GM23248 (cell line): ENCODE measurements at regions not wholly inside any gene's neighbourhood (a gene's known extent, or its start where the extent isn't known, plus 50 kb on each side); places are given as distances from the start of the nearest gene placed in this dataset.

Experiments used
- DNase-seq: peaks from one replicate; pipeline ENCODE4 v3.0.0-alpha.2; 2015
- H2AFZ ChIP-seq: fragments of 200-600 bp; sonication (generic); 2 replicates; pipeline ENCODE4 v1.6.1; 2016; ENCODE audit warnings: antibody characterized with exemption
- H3F3A ChIP-seq: fragments of 200-600 bp; sonication (generic); 2 replicates; pipeline ENCODE4 v1.6.1; 2016; ENCODE audit warnings: mild to moderate bottlenecking, antibody characterized with exemption, mixed run types; ENCODE audit not compliant: insufficient read depth
- H3K27ac ChIP-seq: fragments of 200-600 bp; sonication (generic); 2 replicates; pipeline ENCODE4 v1.5.1; 2016; ENCODE audit warnings: mild to moderate bottlenecking
- H3K27me3 ChIP-seq: fragments of 200-600 bp; sonication (generic); replicated peaks from 2 replicates; pipeline ENCODE4 v1.6.1; 2016; ENCODE audit warnings: mild to moderate bottlenecking; ENCODE audit not compliant: insufficient read depth
- H3K36me3 ChIP-seq: fragments of 200-600 bp; sonication (generic); 2 replicates; pipeline ENCODE4 v1.6.1; 2016; ENCODE audit warnings: low read depth, mild to moderate bottlenecking
- H3K4me1 ChIP-seq: fragments of 200-600 bp; sonication (generic); 2 replicates; pipeline ENCODE4 v1.6.1; 2016; ENCODE audit warnings: mild to moderate bottlenecking; ENCODE audit not compliant: insufficient read depth
- H3K4me2 ChIP-seq: fragments of 200-600 bp; sonication (generic); one replicate; pipeline ENCODE4 v1.6.1; 2016; ENCODE audit warnings: mild to moderate bottlenecking; ENCODE audit not compliant: unreplicated experiment
- H3K4me3 ChIP-seq: fragments of 200-600 bp; sonication (generic); 2 replicates; pipeline ENCODE4 v1.5.1; 2016; ENCODE audit warnings: mild to moderate bottlenecking
- H3K79me2 ChIP-seq: fragments of 200-600 bp; sonication (generic); 2 replicates; pipeline ENCODE4 v1.6.1; 2016; ENCODE audit warnings: mild to moderate bottlenecking; ENCODE audit not compliant: insufficient read depth
- H3K9ac ChIP-seq: fragments of 200-600 bp; sonication (generic); 2 replicates; pipeline ENCODE4 v1.6.1; 2016; ENCODE audit warnings: mild to moderate bottlenecking
- H3K9me2 ChIP-seq: fragments of 200-600 bp; sonication (generic); 2 replicates; pipeline ENCODE4 v1.6.1; 2016; ENCODE audit warnings: mixed run types, mild to moderate bottlenecking, moderate library complexity; ENCODE audit not compliant: insufficient read depth
- H3K9me3 ChIP-seq: fragments of 200-600 bp; sonication (generic); one replicate; pipeline ENCODE4 v1.6.1; 2017; ENCODE audit warnings: low read depth
- H4K20me1 ChIP-seq: fragments of 200-600 bp; sonication (generic); 2 replicates; pipeline ENCODE4 v1.6.0; 2016; ENCODE audit not compliant: insufficient read depth
- EZH2 ChIP-seq: fragments of 200-600 bp; sonication (generic); IDR thresholded peaks from 2 replicates; pipeline ENCODE4 v1.6.1; 2018; ENCODE audit warnings: antibody characterized with exemption, mild to moderate bottlenecking; ENCODE audit not compliant: insufficient read depth, poor library complexity, severe bottlenecking
- EZH2phosphoT487 ChIP-seq: fragments of 200-600 bp; sonication (generic); IDR thresholded peaks from 2 replicates; pipeline ENCODE4 v1.6.1; 2018; ENCODE audit warnings: antibody characterized with exemption, moderate library complexity, mild to moderate bottlenecking, low read depth; ENCODE audit not compliant: insufficient read depth
- WGBS, 2 experiments: methylation state at CpG; one replicate each; pipeline ENCODE4 v1.1.6; 2015 to 2017; ENCODE audit warnings: low lambda C conversion rate in 2 of 2, low coverage in 1 of 2; ENCODE audit errors: missing lambda C conversion rate in 2 of 2; 5-methylcytosine and 5-hydroxymethylcytosine counted together
- in situ Hi-C: fragments of 300-500 bp; cut with MboI; formaldehyde crosslinking; loops from 2 replicates; pipeline ENCODE4 v1.15.0; 2020

DNA sequence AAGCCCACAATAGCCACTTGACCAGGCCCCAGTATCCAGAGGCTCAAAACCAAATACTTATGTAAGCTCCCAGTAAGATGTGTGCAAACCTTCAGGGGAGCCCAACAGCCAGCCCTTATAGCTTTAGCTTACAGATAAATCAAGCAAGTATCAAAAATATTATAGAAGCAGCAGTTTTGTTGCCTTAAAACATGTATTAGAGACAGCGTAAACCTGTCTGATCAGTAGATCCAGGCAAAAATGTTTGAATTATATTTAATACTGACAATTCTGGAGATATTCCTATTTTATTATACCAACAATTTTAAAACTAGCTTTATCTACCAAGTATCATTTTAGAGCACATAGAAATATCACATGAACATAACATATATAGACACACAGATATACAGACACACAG, 365.6 kb upstream of the KLF4 start:
- 0 out of 2 replicates have a peak, but pooled peaks cover 3% of the 10 kb centered on the region for H3F3A ChIP-seq
- TF ChIP-seq EZH2 = no peak
- no peak for TF ChIP-seq EZH2phosphoT487
- H3K79me2 ChIP-seq = no peaks in the 10 kb centered on the region
- H2AFZ ChIP-seq = no peak overlapping the region
- 92 to 96% methylated on average over 1 of the region's 1 CpG for WGBS, 2 experiments
- no peaks in the 10 kb centered on the region for H3K9me2 ChIP-seq
- no peaks in the 10 kb centered on the region for H3K27me3 ChIP-seq
- H3K36me3 ChIP-seq = no peaks in the 10 kb centered on the region
- in situ Hi-C loops = no loop called here
- H3K9me3 ChIP-seq = no peaks in the 10 kb centered on the region
- H3K27ac ChIP-seq = no peak overlapping the region
- no peak for DNase-seq
- no peak overlapping the region for H3K4me2 ChIP-seq
- H3K9ac ChIP-seq = no peak overlapping the region
- H4K20me1 ChIP-seq = no peaks in the 10 kb centered on the region
- H3K4me1 ChIP-seq = no peaks in the 10 kb centered on the region
- no peak overlapping the region for H3K4me3 ChIP-seq

DNA sequence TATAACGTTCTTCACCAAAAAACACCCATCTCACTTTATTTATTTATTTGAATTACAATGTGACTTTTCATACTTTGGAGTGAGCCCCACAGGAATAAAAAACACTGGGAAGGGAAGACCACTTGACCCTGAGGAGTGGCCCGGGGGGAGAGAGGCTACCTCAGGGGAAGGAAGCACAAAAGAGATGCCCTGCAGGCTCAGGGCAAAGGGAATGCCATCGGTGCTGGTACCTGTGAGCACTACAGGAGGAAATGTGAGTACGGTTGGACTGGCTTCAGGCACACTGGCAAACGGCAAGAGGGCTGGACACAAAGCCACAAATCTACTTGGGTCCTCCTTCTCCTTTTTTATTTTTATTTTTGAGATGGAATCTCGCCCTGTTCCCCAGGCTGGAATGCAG, 363.9 kb upstream of the KLF4 start:
- no peak overlapping the region for H3K27ac ChIP-seq
- H3K9ac ChIP-seq = no peak overlapping the region
- TF ChIP-seq EZH2phosphoT487 (no peak), EZH2 (no peak)
- H2AFZ ChIP-seq = no peak overlapping the region
- in situ Hi-C loops = no loop called here
- DNase-seq = no peak
- H3K9me2 ChIP-seq = no peaks in the 10 kb centered on the region
- H3K36me3 ChIP-seq = no peaks in the 10 kb centered on the region
- H3K4me3 ChIP-seq = no peak overlapping the region
- H3K27me3 ChIP-seq = no peaks in the 10 kb centered on the region
- peaks cover 4% of the 10 kb centered on the region for H3K4me1 ChIP-seq
- WGBS, 2 experiments = 62 to 69% methylated on average over 6 of the region's 6 CpGs
- H3K79me2 ChIP-seq = no peaks in the 10 kb centered on the region
- no peaks in the 10 kb centered on the region for H3K9me3 ChIP-seq
- no peaks in the 10 kb centered on the region for H4K20me1 ChIP-seq
- no peak overlapping the region for H3K4me2 ChIP-seq
- peaks cover 2% of the 10 kb centered on the region; the same call in 1 of the 2 replicates for H3F3A ChIP-seq

DNA sequence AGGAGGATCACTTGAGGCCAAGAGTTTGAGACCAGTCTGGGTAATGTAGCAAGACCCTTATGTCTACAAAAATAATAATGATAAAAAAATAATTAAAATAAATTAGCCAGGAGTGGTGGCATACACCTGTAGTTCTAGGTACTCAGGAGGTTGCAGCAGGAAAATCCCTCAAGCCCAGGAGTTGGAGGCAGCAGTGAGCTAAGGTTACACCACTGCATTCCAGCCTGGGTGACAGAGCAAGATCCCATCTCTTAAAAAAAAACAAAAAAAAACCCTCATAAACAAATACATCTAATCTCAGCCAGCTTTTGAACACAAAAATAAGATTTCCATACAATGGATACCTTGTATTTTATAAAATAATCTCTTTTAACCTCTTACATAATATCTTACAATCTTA, 363.3 kb upstream of the KLF4 start:
- H3K79me2 ChIP-seq = no peaks in the 10 kb centered on the region
- H3K9me3 ChIP-seq = no peaks in the 10 kb centered on the region
- no peaks in the 10 kb centered on the region for H3K36me3 ChIP-seq
- H3K4me1 ChIP-seq = peaks cover 10% of the 10 kb centered on the region
- no peak overlapping the region for H2AFZ ChIP-seq
- no peak overlapping the region for H3K4me3 ChIP-seq
- H3F3A ChIP-seq = peaks cover 7% of the 10 kb centered on the region; the same call in 1 of the 2 replicates
- no peaks in the 10 kb centered on the region for H3K27me3 ChIP-seq
- H4K20me1 ChIP-seq = no peaks in the 10 kb centered on the region
- H3K27ac ChIP-seq = no peak overlapping the region
- H3K9me2 ChIP-seq = no peaks in the 10 kb centered on the region
- DNase-seq = no peak
- TF ChIP-seq EZH2phosphoT487 (no peak), EZH2 (no peak)
- no peak overlapping the region for H3K4me2 ChIP-seq
- in situ Hi-C loops = no loop called here
- H3K9ac ChIP-seq = no peak overlapping the region

DNA sequence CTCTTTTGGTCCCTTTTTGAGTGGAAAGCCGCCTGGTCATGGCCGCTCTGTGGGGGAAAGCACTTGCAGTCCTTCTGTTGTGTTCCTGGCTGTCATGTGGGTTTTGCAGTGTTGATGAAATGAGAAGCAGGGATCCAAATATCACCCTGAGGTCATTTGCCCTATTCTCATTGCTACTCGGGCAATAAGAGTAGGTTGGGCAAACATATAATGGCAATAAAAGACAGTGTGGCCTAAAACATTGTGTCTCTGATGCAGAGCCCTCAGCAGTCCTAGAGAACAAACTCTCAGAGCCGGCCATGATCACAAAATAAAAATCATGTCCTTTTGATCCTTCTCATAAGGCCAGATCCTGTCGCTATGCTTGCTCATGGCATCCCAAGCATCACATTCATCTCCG, 361.1 kb upstream of the KLF4 start:
- no peaks in the 10 kb centered on the region for H3K27me3 ChIP-seq
- no peak for DNase-seq
- no peak overlapping the region for H3K4me3 ChIP-seq
- no peaks in the 10 kb centered on the region for H4K20me1 ChIP-seq
- TF ChIP-seq EZH2 = no peak
- no peak overlapping the region for H3K27ac ChIP-seq
- no peak overlapping the region for H2AFZ ChIP-seq
- no peaks in the 10 kb centered on the region for H3K79me2 ChIP-seq
- no peaks in the 10 kb centered on the region for H3K9me3 ChIP-seq
- in situ Hi-C loops = no loop called here
- 88 to 95% methylated on average over 6 of the region's 6 CpGs for WGBS, 2 experiments
- no peak overlapping the region for H3K4me2 ChIP-seq
- H3K9ac ChIP-seq = no peak overlapping the region
- no peaks in the 10 kb centered on the region for H3K36me3 ChIP-seq
- H3F3A ChIP-seq = peaks cover 7% of the 10 kb centered on the region; the same call in 1 of the 2 replicates
- H3K4me1 ChIP-seq = peaks cover 13% of the 10 kb centered on the region
- no peaks in the 10 kb centered on the region for H3K9me2 ChIP-seq
